NCI-H345 treated with DMSO at 0.1 percent for 48 hours (cell line): ENCODE measurements at regions not wholly inside any gene's neighbourhood (a gene's known extent, or its start where the extent isn't known, plus 50 kb on each side); places are given as distances from the start of the nearest gene placed in this dataset.

Experiments
- DNase-seq: peaks from one replicate; lab custom pipeline; 2025; ENCODE audit not compliant: unreplicated experiment; lab: John Stamatoyannopoulos, UW

DNA sequence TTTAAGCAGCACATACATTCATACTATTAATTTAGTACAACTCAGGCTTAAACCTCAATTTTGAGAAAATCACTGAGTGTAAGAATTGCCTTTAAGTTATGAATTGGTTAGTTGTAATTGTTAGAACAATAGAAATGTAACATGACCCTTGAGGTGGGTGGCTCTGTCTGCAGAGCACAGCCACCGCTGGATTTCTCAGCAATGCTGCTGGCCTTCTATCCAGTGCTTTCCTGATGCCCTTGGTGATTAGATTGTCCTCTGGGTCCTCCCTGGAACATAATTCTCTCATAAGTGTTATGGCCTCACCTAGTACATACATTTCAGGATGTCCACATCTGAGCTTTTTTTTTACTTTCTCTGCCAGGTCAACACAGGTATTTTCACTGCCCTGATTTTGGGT, 213.2 kb downstream of the SLC7A11 start:
- DNase-seq = no peak

- no peak for DNase-seq
Observed at GRCh38 chr4:138021139-138021830, 220.9 kb downstream of the SLC7A11 start.

GRCh38 chr4:138014590-138015288, 227.4 kb downstream of the SLC7A11 start:
- no peak for DNase-seq

DNA sequence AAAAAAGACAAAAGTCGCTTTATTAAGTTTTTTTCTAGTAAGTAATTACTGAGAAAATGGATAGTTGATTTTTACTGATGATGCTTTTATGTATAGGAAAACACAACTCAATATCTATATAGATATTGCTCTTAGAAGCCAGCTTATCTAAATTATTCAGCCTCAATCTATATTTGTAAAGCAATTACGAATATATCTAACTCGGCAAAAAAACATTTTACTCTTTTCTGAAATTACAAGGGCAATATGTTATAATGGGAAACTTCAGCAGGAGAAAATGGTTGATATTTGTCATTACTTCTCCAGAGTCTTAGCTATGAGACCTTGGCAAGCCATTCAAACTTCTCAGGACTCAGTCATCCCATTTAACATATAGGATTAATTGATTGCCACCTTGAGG, 228.5 kb downstream of the SLC7A11 start:
- DNase-seq = no peak

- no peak for DNase-seq
Observed at GRCh38 chr4:138010639-138011038, 231.5 kb downstream of the SLC7A11 start.

DNA sequence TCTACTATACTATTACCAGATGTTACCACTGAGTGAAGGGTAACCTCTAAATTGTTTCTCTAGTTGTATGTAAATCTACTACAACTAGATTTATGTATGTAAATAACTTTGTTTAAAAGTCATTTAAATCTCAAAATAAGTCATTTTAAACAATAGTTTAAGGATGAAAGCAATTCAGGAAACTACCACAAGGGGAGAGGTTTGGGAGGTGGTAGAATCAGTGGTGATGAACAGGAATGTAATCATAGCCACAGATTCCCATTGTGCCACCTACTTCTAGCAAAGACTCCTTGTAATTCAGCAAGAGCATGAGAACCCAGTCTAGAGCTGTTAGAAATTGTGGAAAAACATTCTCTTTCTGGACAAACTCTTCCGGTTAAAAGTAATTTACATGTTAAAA, 234.6 kb downstream of the SLC7A11 start:
- DNase-seq = no peak

GRCh38 chr4:138005486-138005885, 236.7 kb downstream of the SLC7A11 start:
- DNase-seq = no peak

- no peak for DNase-seq
Observed at GRCh38 chr4:138003248-138003647, 238.9 kb downstream of the SLC7A11 start.

DNA sequence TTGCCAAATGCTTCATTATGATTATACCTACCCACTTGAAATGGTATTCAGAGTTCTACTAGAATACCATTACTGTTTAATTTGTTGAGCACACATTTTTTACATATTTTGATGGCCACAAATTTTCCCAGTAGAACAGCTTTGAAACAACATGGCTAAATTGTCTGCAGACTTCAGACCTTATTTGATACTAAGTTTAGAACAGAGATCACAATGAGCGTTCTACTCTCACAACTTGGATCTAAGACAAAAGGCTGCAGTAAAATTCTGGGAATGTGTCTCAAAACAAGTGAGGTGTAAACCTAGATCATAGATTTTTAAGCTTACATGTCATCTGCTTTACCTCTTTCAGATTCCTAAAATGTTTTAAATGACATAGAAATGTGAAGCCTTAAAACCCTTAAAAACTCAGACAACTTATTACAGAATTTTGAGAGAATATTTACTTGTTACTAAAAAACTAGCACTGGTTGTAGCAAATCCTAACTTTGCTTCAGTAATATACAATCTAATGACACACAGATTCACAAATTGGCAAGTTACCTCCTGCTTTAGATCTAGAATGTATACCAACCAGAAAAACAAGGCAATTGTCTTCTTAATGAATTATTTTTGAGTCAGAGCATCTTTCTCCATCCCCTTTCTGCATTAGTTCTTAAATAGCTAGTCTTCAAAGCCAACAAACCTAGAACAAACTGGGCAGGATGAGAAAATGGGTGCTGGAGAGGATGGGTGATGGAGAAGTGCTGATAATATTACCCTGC, 243.3 kb downstream of the SLC7A11 start:
- no peak for DNase-seq

DNA sequence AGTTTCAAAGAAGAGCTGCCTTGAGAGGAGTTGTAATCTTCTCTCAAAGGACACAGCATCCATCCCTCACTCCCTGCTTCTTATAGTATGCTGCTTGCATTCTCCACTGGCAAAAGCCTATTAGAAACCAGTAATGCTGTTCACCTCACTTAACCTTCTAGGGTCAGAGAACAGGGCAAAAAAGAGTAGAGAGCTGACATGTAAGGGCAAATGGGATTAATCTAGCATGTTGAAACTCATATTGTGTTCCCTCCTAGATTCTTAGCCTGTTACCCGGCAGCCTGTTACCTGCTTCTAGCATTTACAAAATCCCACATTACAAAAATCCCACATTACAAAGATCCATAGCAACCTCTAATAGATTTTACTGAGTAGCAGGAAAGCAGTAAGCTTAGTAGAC, 244.7 kb downstream of the SLC7A11 start:
- no peak for DNase-seq

- no peak for DNase-seq
Observed at GRCh38 chr4:137994853-137995252, 247.3 kb downstream of the SLC7A11 start.

DNA sequence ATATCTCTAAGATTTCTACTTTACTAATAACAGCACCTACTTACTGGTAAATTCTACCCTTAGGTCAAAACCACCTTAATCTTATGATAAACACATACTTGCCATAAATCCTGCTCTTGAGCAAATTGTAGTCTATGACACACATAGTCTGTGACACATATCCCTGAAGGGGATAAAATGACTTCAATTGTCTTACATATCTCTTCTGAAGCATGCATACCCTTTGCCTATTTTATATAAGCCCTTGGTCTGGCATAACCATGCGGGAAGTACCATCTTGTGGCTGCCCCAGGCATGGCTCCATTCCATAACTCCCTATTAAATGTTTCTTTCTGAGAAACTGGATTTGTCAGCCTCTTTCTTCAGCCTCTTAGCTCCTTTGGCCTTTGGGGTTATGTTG, 248.9 kb downstream of the SLC7A11 start:
- no peak for DNase-seq

- DNase-seq = no peak
Observed at GRCh38 chr4:137981277-137981676, 260.9 kb downstream of the SLC7A11 start.

- no peak for DNase-seq
Observed at GRCh38 chr4:137980641-137981040, 261.5 kb downstream of the SLC7A11 start.

GRCh38 chr4:137979938-137980337, 262.2 kb downstream of the SLC7A11 start:
- DNase-seq = no peak

- no peak for DNase-seq
Observed at GRCh38 chr4:137968956-137969678, 273.0 kb downstream of the SLC7A11 start.

- no peak for DNase-seq
Observed at GRCh38 chr4:137967480-137968190, 274.5 kb downstream of the SLC7A11 start.

- no peak for DNase-seq
Observed at GRCh38 chr4:137966504-137966903, 275.6 kb downstream of the SLC7A11 start.

DNA sequence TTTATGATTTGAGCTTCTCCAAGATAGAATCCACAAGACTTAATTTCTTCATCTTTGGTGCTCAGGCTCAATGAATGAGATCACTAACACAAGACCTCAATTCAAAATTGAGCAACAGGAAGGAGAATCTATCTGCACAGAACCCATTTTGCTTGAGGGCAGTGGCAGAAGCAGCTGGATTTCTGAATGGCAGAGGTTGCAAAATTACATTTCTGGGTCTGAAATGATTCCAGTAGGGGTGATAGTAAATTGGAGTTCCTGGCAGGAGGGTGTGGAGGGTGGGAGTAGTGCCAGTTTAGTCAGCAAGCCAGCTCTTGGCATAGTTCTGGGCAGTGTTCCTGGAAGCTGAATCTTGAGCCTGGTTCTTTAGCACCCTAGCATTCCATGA, 281.1 kb downstream of the SLC7A11 start:
- DNase-seq = no peak

DNA sequence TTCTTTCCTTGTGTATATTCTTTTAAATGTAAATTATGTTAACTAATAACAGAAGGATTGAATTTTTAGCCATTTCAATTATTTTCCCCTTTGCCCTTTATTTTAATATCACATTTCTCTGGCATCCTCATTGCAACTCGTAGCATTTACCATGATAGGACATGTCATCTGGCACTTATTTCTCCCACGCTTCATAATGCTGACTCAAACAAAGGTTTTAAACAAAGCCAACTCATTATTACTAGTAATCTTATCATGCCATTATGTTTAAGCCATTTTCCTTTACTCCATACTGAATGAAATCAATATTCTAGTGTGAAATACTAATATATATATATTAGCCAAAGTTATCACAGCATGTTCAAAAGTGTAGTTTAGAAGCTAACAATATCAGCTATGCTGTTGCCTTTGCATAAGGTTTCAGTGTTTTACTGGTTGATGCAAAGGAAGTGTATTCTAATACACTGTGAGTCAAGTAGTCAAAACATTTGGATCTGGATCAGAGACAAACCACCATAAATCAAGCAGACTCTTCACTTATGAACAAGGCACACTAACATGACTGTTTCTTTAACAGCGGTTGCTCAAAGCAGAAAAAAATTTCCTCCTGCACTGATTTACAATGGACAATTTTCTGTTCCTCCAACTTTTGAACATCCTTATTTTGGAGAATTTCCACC, 281.6 kb downstream of the SLC7A11 start:
- DNase-seq = no peak
